ENCODE measurements at regions not wholly inside any gene's neighbourhood (a gene's known extent, or its start where the extent isn't known, plus 50 kb on each side); places are given as distances from the start of the nearest gene placed in this dataset.

- H3K27me3 ChIP-seq (ENCODE audit: control insufficient read depth in 2 of 2, insufficient read depth in 2 of 2, low read length in 2 of 2): no peaks in the 10 kb centered on the region
- BruUV-seq (replicated peaks): no TSS peak
- FAIRE-seq: no peak
- TF ChIP-seq MAX (IDR thresholded peaks at IDR 0.05; ENCODE audit: insufficient read depth, insufficient read length) (no peak), CTCF (IDR thresholded peaks at IDR 0.05; ENCODE audit: extremely low read depth in 1 of 2, insufficient read depth in 1 of 2, low read depth in 1 of 2, low read length in 2 of 2) (no peak), POLR2A (IDR thresholded peaks at IDR 0.05; ENCODE audit: low read depth, low read length) (no peak), MYC (IDR thresholded peaks at IDR 0.05; ENCODE audit: low read depth, low read length) (no peak), POLR2AphosphoS5 (IDR thresholded peaks at IDR 0.05; ENCODE audit: insufficient read depth, low read depth, low read length) (no peak), FOS (IDR thresholded peaks at IDR 0.05; ENCODE audit: borderline replicate concordance, insufficient read depth, low read length) (no peak), JUN (IDR thresholded peaks at IDR 0.05; ENCODE audit: borderline replicate concordance, insufficient read depth, insufficient read length, low read depth) (no peak), GATA2 (IDR thresholded peaks at IDR 0.05; ENCODE audit: insufficient read depth, insufficient read length, low read depth, low read length) (no peak), EZH2 (IDR thresholded peaks at IDR 0.05; ENCODE audit: borderline replicate concordance, low read depth, low read length, severe bottlenecking) (no peak)
- no peaks in the 10 kb centered on the region for H4K20me1 ChIP-seq (replicated peaks; ENCODE audit: control insufficient read depth, extremely low read depth, insufficient read depth, low read length)
- no peaks in the 10 kb centered on the region for H3K9me3 ChIP-seq (replicated peaks; ENCODE audit: control insufficient read depth, insufficient read depth, low read length)
- H3K4me3 ChIP-seq (replicated peaks in 1 of 3; ENCODE audit: insufficient read depth in 1 of 3, low read depth in 1 of 3, low read length in 3 of 3): no peak overlapping the region
- no peak overlapping the region for H3K4me2 ChIP-seq (ENCODE audit: insufficient read depth, low read length)
- H3K79me2 ChIP-seq (ENCODE audit: control insufficient read depth, insufficient read depth, low read length): no peaks in the 10 kb centered on the region
- no peak overlapping the region for H3K9ac ChIP-seq (replicated peaks; ENCODE audit: extremely low read depth, insufficient read depth, low read length)
- intact Hi-C loops (cut with micrococcal nuclease): no loop called here
- H3K36me3 ChIP-seq (ENCODE audit: control insufficient read depth in 2 of 2, extremely low read depth in 1 of 2, insufficient read depth in 2 of 2, low read length in 2 of 2): no peaks in the 10 kb centered on the region
- ChIA-PET CTCF (interaction anchor here (0.7 to 1.5 kb wide), 4 partner anchors 12 to 410 kb away, joined by 3 to 5 read pairs (median 3); no protein-coding TSS in a partner anchor), POLR2A (no interaction called here)
- DNase-seq (ENCODE audit: low read depth, low spot score): no peak
- no peaks in the 10 kb centered on the region for H3K9me1 ChIP-seq (replicated peaks; ENCODE audit: control insufficient read depth, extremely low read depth, insufficient read depth, low read length)
- no peak overlapping the region for H2AFZ ChIP-seq (ENCODE audit: low read depth, low read length)
- no peak overlapping the region for H3K27ac ChIP-seq (ENCODE audit: insufficient read depth, low read depth, low read length)
- dilution Hi-C loops (cut with MboI; ENCODE audit: extremely low pct_ligation_motif_present, low sequenced_read_pairs): no loop called here
- H3K4me1 ChIP-seq (ENCODE audit: control insufficient read depth, extremely low read depth, insufficient read depth, low read length): peaks cover under 1% of the 10 kb centered on the region
Observed at GRCh38 chr21:38965241-38965640, 159.5 kb downstream of the ETS2 start.

Data from endothelial cell of umbilical vein (primary cell).